NOMO-1 treated with dmso at 0.1 percent for 144 hours (cell line): ENCODE measurements at regions not wholly inside any gene's neighbourhood (a gene's known extent, or its start where the extent isn't known, plus 50 kb on each side); places are given as distances from the start of the nearest gene placed in this dataset.
"Not testable (repeated sequence)": the region's sequence is repeated elsewhere in the genome, so short reads cannot be mapped to it uniquely, and the experiment has no call there.

ENCODE experiments used
- DNase-seq: peaks from one replicate; lab custom pipeline; 2025; ENCODE audit not compliant: unreplicated experiment; lab: John Stamatoyannopoulos, UW

DNA sequence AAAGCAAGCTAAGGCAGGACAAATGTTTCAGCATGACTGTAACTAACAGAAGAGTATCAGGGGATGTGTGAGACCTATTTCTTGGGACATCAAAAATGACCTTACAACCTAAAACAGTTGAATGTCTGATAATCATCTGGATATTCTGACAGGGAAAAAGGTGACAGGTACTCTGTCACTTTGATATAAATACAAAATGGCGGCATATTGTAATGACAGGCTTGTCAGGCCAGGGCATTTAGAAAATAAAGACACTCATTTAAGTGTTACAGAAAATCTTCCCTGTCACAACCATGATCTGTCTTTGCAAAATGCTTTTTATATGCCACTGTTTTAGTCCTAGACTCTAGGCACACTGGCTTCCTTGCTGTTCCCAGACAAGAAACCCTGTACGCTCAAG is 1033.3 kb upstream of the FLRT2 start:
- DNase-seq, result no peak

GRCh38 chr14:84512823-84513222 is 1017.1 kb upstream of the FLRT2 start:
- DNase-seq, result not testable (repeated sequence)

DNA sequence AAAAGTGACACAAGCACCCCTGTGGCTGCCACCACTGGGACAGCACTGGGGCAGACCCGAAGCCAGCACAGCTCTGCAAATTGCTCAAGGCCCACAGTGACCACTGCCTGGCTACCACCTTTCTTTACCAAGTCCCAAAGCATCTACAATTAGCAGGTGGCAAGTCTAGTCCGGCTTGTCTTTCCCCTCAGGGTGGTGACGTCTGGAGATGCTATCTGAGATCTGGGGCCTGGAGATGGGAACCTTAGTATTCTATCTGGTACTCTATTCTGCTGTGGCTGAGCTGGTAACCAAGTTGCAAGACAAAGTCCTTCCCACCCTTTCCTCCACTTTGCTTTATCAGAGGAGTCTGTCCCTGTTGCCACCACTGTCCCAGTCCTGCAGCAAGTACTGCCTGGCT is 1010.1 kb upstream of the FLRT2 start:
- no peak for DNase-seq

GRCh38 chr14:84520711-84521338 is 1009.1 kb upstream of the FLRT2 start:
- DNase-seq, result no peak

DNA sequence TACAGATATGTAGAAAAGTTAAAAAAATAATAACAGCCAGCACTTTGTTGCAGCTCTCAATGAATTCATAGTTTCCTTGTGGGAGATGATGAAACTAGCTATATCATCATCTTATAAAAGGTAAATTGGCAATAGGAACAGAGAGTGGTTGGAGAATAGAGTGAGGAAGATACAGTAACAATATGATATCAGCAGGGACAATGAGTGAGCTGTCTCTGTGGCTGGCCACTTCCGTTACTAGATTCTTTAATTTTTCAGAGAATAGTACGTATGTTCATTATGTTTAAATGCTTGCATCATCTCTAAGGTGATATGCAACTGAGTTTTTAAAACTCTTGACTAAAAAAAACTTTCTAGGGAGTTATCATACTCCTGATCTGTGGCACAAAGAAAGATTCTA is 1006.2 kb upstream of the FLRT2 start:
- DNase-seq, result no peak

DNA sequence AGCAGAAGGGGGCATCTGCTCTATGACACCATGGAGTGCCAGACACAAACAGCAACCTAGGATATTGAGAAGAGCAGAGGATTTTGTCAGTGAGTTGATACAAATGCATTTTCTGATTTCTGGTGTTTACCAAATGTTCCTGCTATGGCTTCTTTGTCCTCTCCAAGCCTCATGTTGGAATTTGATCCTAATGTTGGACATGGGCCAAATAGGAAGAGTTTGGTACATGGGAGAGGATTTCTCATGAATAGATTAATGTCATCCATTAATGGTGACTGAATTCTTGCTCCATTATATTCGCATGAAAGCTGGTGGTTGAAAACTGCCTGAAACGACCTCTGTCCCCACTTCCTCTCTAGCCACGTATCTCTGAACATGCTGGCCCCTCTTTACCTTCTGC is 1002.2 kb upstream of the FLRT2 start:
- no peak for DNase-seq

- no peak for DNase-seq
These were observed 997.9 kb upstream of the FLRT2 start for GRCh38 chr14:84532016-84532415.

DNA sequence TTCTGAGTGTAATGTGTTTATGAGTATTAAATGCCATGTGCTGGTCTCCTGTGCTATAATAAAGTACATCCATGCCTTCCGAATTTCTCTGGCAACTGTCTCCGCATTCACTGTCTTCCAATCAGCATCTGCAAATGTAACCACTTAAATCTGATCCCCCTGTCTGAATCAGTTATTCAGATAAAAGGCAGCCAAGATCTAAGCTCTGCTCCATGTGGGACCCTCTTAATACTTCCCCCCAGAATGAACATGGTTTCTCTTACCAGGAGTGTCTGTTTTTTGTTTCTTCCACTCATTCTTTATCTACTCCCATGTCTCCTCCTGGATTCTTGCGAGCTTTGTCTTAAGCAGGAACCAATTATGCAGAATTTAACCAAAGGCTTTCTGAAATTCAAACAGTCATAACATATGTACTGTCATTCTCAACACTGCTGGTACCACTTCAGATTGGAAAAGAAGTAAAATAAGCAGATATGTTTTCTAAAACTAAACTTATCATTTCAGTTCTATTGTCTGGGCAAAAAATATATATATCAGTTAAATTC is 996.7 kb upstream of the FLRT2 start:
- DNase-seq, result no peak

- no peak for DNase-seq
These were observed 996.2 kb upstream of the FLRT2 start for GRCh38 chr14:84533791-84534190.

GRCh38 chr14:84535484-84535883 is 994.5 kb upstream of the FLRT2 start:
- no peak for DNase-seq

DNA sequence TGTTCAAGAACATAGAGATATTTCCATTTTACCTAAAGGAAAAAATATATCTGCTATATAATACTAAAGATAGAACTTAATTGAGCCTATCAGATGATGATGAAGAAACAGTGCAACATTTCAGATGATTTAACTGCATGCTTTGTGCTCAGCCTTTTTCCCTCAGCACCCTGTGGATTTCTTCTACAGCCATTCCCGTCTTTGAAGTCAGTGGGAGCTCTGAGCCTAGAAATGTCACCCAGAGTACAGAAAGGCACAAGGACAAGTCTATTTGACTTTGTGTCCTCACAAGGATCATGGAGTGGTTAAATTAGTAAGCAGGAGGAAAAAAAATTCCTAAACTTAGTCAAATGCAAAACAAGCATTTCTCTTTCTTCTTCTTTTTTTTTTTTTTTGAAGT is 994.0 kb upstream of the FLRT2 start:
- DNase-seq, result no peak

DNA sequence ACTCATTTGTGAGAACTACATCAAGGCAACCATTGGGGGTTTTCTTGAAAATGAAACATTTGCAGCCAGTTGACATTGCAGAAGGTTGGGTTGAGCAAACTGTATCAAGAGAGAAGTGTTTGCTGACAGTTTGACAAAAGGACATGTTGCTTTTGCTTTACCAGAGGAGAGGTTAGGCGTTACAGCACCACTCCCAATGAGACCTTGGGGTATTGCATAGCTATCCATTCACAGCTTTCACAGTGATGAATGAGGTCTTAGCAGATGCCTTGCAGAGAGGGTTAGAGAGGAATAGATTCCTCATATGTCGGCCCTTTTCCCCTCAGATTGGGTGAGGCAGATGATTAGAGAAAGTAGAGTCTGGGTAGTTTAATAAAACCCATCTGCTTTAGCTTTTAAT is 988.9 kb upstream of the FLRT2 start:
- no peak for DNase-seq

DNA sequence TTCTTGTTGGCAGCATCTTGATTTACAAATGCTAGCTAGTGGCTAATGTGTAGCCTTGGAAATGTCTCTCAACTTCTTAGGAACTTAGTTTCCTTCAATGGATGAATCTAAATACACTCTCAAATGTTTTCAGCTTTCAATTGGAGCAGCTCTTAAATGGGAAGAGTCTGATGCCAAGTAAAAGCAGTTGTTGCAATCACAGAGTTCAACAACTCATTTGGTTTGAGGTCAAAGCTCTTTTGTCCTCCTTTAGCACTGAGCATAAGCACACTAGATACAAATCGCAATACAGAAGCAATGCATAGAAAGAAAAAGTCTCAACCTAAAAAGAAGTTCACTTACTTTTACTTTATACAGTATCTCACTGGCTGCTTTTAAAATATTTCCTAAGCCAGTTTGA is 986.1 kb upstream of the FLRT2 start:
- DNase-seq, result no peak

- DNase-seq, result no peak
These were observed 985.3 kb upstream of the FLRT2 start for GRCh38 chr14:84544486-84545131.

GRCh38 chr14:84546236-84546635 is 983.7 kb upstream of the FLRT2 start:
- DNase-seq, result no peak

GRCh38 chr14:84554136-84554535 is 975.8 kb upstream of the FLRT2 start:
- DNase-seq, result no peak

DNA sequence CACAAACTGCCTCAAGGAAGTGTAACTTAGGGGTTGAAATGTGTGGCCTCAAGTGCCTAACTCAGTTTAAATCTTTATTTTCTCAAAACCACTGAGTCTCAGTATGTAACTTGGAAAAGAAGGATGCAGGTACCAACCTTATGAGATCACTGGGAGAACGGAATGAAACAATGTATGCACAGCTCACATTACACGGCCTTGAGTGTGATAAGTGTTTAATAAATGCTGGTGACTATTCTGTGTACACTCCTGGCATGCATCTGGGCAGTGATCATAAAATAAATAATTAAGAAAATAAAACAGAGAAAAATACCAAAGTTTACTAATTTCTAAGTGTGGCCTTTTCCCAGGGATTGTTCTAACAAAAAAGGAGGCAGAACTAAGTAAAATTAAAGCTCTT is 974.5 kb upstream of the FLRT2 start:
- no peak for DNase-seq

DNA sequence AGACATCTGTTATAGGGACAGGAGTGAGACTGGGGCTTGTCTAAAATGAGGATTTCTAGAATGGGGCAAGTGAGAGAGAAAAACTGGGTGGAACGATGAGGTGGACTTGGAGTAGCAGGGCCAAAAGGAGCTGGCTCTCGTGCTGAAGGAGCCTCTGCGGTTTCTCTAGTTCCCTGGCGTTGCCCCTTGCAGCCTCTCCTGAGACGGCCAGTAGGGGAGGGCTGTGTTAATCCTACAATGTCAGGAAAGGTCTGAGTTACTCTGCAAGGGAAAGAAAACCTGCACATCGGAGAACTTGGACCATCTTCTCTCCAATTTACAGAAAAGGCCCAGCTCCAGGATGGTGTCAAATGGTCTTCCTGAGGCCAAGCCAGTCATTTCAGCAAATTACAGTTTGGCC is 963.8 kb upstream of the FLRT2 start:
- DNase-seq, result no peak

DNA sequence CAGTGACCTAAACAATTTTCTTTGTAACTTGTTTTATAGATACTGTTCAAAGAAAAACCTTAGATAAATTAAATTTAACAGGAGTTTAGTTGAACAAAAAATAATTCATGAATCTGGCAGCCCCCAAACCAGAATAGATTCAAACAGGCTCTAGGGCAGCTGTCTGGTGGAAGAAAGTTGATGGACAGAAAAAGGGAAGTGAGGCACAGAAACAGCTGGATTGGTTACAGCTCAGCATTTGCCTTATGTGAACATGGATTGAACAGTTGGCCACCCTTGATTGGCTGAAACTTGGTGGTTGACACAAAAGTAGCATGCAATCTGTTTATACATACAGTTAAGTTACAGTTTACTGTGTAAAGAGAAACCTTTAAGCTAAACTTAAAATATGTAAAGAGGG is 954.3 kb upstream of the FLRT2 start:
- no peak for DNase-seq

- DNase-seq, result no peak
These were observed 950.7 kb upstream of the FLRT2 start for GRCh38 chr14:84579292-84579691.

DNA sequence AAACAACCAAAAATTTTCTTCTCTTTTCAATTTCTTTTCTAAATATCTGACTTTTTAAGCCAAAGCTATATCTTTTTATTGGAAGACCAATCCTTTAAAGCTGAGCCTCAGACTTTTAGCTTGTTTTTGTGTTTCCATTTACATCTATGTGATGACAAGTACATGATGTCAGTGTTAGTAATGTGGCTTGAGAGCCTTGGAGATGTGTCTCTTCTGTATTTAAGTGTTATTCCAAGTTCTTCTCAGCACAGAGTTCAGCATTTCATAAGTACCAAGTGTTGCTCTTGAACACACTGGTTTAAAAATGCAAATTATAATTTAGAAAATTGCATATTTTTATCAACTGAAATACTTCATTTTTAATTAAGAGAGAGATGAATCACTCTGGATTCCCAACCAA is 948.9 kb upstream of the FLRT2 start:
- DNase-seq, result no peak

DNA sequence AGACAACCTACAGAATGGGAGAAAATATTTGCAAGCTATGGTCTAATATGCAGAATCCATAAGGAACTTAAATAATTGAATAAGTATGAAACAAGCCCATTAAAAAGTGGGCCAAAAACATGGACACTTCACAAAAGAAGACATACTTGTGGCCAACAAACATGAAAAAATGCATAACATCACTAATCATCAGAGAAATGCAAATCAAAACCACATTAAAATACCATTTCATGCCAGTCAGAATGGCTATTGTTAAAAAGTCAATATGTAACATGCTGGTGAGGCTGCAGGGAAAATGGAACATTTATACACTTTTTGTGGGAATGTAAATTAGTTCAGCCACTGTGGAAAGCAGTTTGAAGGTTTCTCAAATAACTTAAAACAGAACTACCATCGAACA is 945.4 kb upstream of the FLRT2 start:
- no peak for DNase-seq
